Right lobe of liver (tissue), 6 donors: ENCODE measurements at regions not wholly inside any gene's neighbourhood (a gene's known extent, or its start where the extent isn't known, plus 50 kb on each side); places are given as distances from the start of the nearest gene placed in this dataset.

Source experiments
- ATAC-seq, 4 donors: fragments of 200-7000 bp; cut with Tn5 transposase; one replicate each; pipeline ENCODE4 v1.9.1; 2020; ENCODE audit warnings: mild to moderate bottlenecking in 4 of 4, moderate library complexity in 4 of 4
- DNase-seq, 3 donors: peaks; one replicate each; pipeline ENCODE4 v3.0.0-alpha.2; 2020
- H3K27ac ChIP-seq, 3 donors: fragments of 200-600 bp; one replicate each; pipeline ENCODE4 v1.8.0; 2022
- H3K27me3 ChIP-seq, 2 donors: fragments of 200-600 bp; one replicate each; pipeline ENCODE4 v1.8.0; 2022
- H3K36me3 ChIP-seq, 4 donors: fragments of 200-600 bp; sonication (generic) in 1 of 4; one replicate each; pipeline versions ENCODE4 v1.5.1 to v1.8.0; 2017 to 2022; ENCODE audit warnings: control low read depth in 1 of 4
- H3K4me1 ChIP-seq, 4 donors: fragments of 200-600 bp; sonication (generic) in 1 of 4; one replicate each; pipeline versions ENCODE4 v1.5.1 to v1.8.0; 2017 to 2022; ENCODE audit warnings: control low read depth in 1 of 4
- H3K4me3 ChIP-seq, 3 donors: fragments of 200-600 bp; one replicate each; pipeline ENCODE4 v1.8.0; 2022
- H3K9me3 ChIP-seq, 4 donors: fragments of 200-600 bp; sonication (generic) in 1 of 4; one replicate each; pipeline versions ENCODE4 v1.5.1 to v1.8.0; 2017 to 2022; ENCODE audit warnings: control low read depth in 1 of 4
- POLR2A ChIP-seq: fragments of 450-650 bp; IDR thresholded peaks from one replicate; pipeline ENCODE4 v1.6.1; 2017; ENCODE audit warnings: antibody characterized with exemption, mild to moderate bottlenecking
- WGBS: methylation state at CpG from one replicate; pipeline ENCODE4 v1.1.6; 2018; ENCODE audit warnings: low coverage, low lambda C conversion rate; ENCODE audit not compliant: insufficient coverage; ENCODE audit errors: missing lambda C conversion rate; 5-methylcytosine and 5-hydroxymethylcytosine counted together
- intact Hi-C, 2 donors: fragments of 100-400 bp; cut with DNase I; formaldehyde crosslinking; loops; one replicate each; pipeline versions ENCODE4 v1.11.2 to v1.14.1; 2022
- TF ChIP-seq, protein P1 (sequence below), 4 donors: fragments of 200-600 bp in 3 of 4; fragments of 450-650 bp in 1 of 4; IDR thresholded peaks; one replicate each; pipeline versions ENCODE4 v1.5.1 to v1.8.0; 2016 to 2022; ENCODE audit warnings: antibody characterized with exemption in 4 of 4, mild to moderate bottlenecking in 2 of 4
- donor health status: DM: no; HTN: yes; CAD: no.
- donor health status: DM: no; HTN: no; CAD: no.
- donor health status: DM: no; HTN: no; CAD: no.
- donor health status: DM: no; HTN: yes; CAD: no.
- donor health status: DM: no; HTN: yes; CAD: no.

DNA sequence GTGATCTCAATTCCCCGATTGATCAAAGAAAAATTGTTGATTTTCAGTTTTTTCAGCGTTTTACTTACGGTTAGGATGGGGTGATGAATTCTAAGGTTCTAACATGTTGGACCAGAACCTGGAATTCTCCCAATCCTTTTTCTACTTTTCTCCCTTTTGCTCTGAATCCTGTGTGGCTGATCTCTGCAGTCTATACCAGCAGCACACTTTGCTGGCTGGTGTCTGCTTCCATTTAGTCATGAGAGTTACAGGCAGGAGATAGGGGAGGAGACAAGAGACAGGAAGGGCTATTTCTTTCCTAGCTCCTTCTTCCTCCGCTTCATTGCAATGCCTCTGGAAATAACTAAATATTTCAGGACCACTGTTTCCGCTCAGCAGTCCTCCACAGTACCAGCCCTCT lies 623.9 kb downstream of the CENPC start:
- TF ChIP-seq, protein P1, sequence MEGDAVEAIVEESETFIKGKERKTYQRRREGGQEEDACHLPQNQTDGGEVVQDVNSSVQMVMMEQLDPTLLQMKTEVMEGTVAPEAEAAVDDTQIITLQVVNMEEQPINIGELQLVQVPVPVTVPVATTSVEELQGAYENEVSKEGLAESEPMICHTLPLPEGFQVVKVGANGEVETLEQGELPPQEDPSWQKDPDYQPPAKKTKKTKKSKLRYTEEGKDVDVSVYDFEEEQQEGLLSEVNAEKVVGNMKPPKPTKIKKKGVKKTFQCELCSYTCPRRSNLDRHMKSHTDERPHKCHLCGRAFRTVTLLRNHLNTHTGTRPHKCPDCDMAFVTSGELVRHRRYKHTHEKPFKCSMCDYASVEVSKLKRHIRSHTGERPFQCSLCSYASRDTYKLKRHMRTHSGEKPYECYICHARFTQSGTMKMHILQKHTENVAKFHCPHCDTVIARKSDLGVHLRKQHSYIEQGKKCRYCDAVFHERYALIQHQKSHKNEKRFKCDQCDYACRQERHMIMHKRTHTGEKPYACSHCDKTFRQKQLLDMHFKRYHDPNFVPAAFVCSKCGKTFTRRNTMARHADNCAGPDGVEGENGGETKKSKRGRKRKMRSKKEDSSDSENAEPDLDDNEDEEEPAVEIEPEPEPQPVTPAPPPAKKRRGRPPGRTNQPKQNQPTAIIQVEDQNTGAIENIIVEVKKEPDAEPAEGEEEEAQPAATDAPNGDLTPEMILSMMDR (IDR thresholded peaks at IDR 0.05), result no peak
- TF ChIP-seq POLR2A, result no peak
- H3K4me3 ChIP-seq, result no peak overlapping the region
- no peaks in the 10 kb centered on the region for H3K27me3 ChIP-seq
- H3K9me3 ChIP-seq, result no peaks in the 10 kb centered on the region
- no peaks in the 10 kb centered on the region for H3K4me1 ChIP-seq
- H3K36me3 ChIP-seq, result no peaks in the 10 kb centered on the region
- whole genome bisulfite sequencing, result 52% methylated on average over 5 of the region's 5 CpGs
- H3K27ac ChIP-seq, result no peak overlapping the region
- DNase-seq (no peak), ATAC-seq (no peak)
- intact Hi-C loops, result no loop called here

DNA sequence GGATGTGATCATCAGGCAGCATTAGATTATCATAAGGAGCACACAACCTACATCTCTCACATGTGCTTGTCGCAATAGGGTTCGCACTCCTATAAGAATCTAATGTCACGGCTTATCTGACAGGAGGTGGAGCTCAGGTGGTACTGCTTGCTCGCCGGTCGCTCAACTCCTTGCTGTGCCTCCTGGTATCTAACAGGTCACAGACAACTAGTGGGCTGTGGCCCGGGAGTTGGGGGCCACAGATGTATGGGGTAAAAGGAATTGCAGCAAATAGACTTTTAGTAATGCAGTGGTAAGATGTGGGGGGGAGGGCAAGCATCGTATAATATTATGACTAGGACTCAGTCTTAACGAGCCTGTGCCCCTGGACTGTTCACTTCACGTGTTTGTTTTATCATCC lies 624.8 kb downstream of the CENPC start:
- Histone ChIP-seq H3K27ac (no peak overlapping the region), H3K36me3 (no peaks in the 10 kb centered on the region), H3K9me3 (no peaks in the 10 kb centered on the region), H3K27me3 (no peaks in the 10 kb centered on the region), H3K4me1 (no peaks in the 10 kb centered on the region), H3K4me3 (no peak overlapping the region)
- no peak for DNase-seq
- WGBS, result 69% methylated on average over 10 of the region's 10 CpGs
- ATAC-seq, result no peak
- TF ChIP-seq POLR2A, result no peak
- TF ChIP-seq, protein P1 (IDR thresholded peaks at IDR 0.05), result no peak
- intact Hi-C loops, result no loop called here

GRCh38 chr4:66911880-66912279 lies 633.4 kb downstream of the CENPC start:
- DNase-seq (no peak), ATAC-seq (no peak)
- H3K4me1 ChIP-seq, result no peaks in the 10 kb centered on the region
- 59% methylated on average over 2 of the region's 2 CpGs for WGBS
- H3K36me3 ChIP-seq, result no peaks in the 10 kb centered on the region
- H3K27me3 ChIP-seq, result no peaks in the 10 kb centered on the region
- intact Hi-C loops, result no loop called here
- no peak overlapping the region for H3K27ac ChIP-seq
- H3K9me3 ChIP-seq, result no peaks in the 10 kb centered on the region
- TF ChIP-seq POLR2A, result no peak
- TF ChIP-seq, protein P1 (IDR thresholded peaks at IDR 0.05), result no peak
- H3K4me3 ChIP-seq, result no peak overlapping the region

DNA sequence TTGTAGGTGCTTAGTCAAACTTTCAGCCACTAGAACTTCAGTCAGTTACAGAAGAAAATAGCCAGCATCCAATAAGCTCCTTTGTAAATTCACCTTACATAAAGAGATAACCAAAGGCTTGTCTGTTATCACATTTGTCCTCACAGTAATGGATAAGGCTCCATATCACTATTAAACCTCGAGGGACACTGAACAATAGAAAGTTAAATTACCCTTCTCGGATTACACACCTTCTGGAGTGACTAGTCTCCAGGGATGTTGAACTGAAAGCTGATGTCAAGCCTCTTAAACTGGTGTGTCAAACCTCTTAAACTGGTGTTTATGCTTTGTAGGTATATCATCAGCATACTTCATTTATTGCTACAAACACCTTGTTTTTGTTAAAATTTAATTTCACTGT lies 639.0 kb downstream of the CENPC start:
- H3K36me3 ChIP-seq, result no peaks in the 10 kb centered on the region
- 10% methylated on average over 2 of the region's 2 CpGs for WGBS
- no peak for DNase-seq
- intact Hi-C loops, result no loop called here
- H3K27me3 ChIP-seq, result no peaks in the 10 kb centered on the region
- ATAC-seq, result no peak
- no peaks in the 10 kb centered on the region for H3K9me3 ChIP-seq
- no peaks in the 10 kb centered on the region for H3K4me1 ChIP-seq
- TF ChIP-seq, protein P1 (IDR thresholded peaks at IDR 0.05), result no peak
- no peak for TF ChIP-seq POLR2A
- no peak overlapping the region for H3K4me3 ChIP-seq
- no peak overlapping the region for H3K27ac ChIP-seq

DNA sequence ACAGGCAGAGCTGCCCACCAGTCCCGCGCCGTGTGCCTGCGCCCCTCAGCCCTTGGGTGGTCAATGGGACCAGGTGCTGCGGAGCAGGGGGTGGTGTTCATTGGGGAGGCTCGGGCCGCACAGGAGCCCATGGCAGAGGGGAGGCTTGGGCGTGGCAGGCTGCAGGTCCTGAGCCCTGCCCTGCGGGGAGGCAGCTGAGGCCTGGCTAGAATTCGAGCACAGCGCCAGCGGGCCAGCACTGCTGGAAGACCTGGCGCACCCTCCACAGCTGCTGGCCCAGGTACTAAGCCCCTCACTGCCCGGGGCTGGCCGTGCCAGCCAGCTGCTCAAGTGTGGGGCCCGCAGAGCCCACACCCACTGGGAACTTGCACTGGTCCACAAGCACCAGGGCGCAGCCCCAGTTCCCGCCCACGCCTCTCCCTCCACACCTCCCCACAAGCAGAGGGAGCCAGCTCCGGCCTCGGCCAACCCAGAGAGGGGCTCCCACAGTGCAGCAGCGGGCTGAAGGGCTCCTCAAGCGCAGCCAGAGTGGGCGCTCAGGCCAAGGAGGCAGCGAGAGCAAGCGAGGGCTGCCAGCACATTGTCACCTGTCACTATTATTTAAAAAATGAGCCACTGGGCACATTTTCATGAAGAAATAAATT lies 645.8 kb downstream of the CENPC start:
- TF ChIP-seq POLR2A, result no peak
- TF ChIP-seq, protein P1 (IDR thresholded peaks at IDR 0.05), result no peak
- intact Hi-C loops, result no loop called here
- peak in 1 of 4 donors; percentile 32 for ATAC-seq
- Histone ChIP-seq H3K9me3 (no peaks in the 10 kb centered on the region), H3K4me1 (no peaks in the 10 kb centered on the region), H3K27ac (no peak overlapping the region), H3K36me3 (no peaks in the 10 kb centered on the region), H3K27me3 (peaks cover 0 to 3% of the 10 kb centered on the region in 2 donors), H3K4me3 (no peak overlapping the region)
- no peak for DNase-seq
- 81% methylated on average over 5 of the region's 26 CpGs for WGBS
